Astrocyte of the cerebellum (primary cell): ENCODE measurements at regions not wholly inside any gene's neighbourhood (a gene's known extent, or its start where the extent isn't known, plus 50 kb on each side); places are given as distances from the start of the nearest gene placed in this dataset.
"Not testable (repeated sequence)": the region's sequence is repeated elsewhere in the genome, so short reads cannot be mapped to it uniquely, and the experiment has no call there.

Experiments
- DNase-seq: peaks from one replicate; pipeline ENCODE4 v3.0.0-alpha.2; 2011; ENCODE audit warnings: low read depth
- H3K4me3 ChIP-seq: 2 replicates; pipeline ENCODE4 v1.5.1; 2011; ENCODE audit warnings: mild to moderate bottlenecking, low read depth, low read length, moderate library complexity
- CTCF ChIP-seq: IDR thresholded peaks from 2 replicates; pipeline ENCODE4 v1.5.1; 2012; ENCODE audit warnings: low read length, low read depth, moderate library complexity, mild to moderate bottlenecking; ENCODE audit errors: missing control alignments
- in situ Hi-C: cut with HindIII; loops from 2 replicates; pipeline ENCODE4 v1.10.0; 2017; ENCODE audit warnings: low sequenced_read_pairs

- no peak for DNase-seq
- no peak for TF ChIP-seq CTCF
- in situ Hi-C loops: no loop called here
- H3K4me3 ChIP-seq: no peak overlapping the region
These were observed 70.3 kb downstream of the BARX1 start for GRCh38 chr9:93884808-93885207.

- in situ Hi-C loops: loop anchor here (10.0 kb wide), 1 partner anchor 115 kb away; no protein-coding TSS in a partner anchor
- DNase-seq, H3K4me3 ChIP-seq: not testable (repeated sequence)
These were observed 75.3 kb downstream of the BARX1 start for GRCh38 chr9:93879662-93880407.

GRCh38 chr9:93875330-93875729, 79.8 kb downstream of the BARX1 start:
- H3K4me3 ChIP-seq: no peak overlapping the region
- no peak for DNase-seq
- in situ Hi-C loops: loop anchor here (10.0 kb wide), 1 partner anchor 111 kb away; no protein-coding TSS in a partner anchor
- TF ChIP-seq CTCF: no peak

GRCh38 chr9:93874242-93874641, 80.9 kb downstream of the BARX1 start:
- no peak overlapping the region for H3K4me3 ChIP-seq

GRCh38 chr9:93871286-93871685, 83.9 kb downstream of the BARX1 start:
- no peak for TF ChIP-seq CTCF
- in situ Hi-C loops: loop anchor here (10.0 kb wide), 1 partner anchor 106 kb away; no protein-coding TSS in a partner anchor

More at GRCh38 chr9:93874242-93874641, 80.9 kb downstream of the BARX1 start:
- DNase-seq: no peak
- TF ChIP-seq CTCF: no peak
- in situ Hi-C loops: loop anchor here (10.0 kb wide), 1 partner anchor 109 kb away; no protein-coding TSS in a partner anchor

GRCh38 chr9:93869863-93870262, 85.3 kb downstream of the BARX1 start:
- in situ Hi-C loops: loop anchor here (10.0 kb wide), 1 partner anchor 105 kb away; no protein-coding TSS in a partner anchor
- no peak for DNase-seq
- TF ChIP-seq CTCF: no peak
- H3K4me3 ChIP-seq: no peak overlapping the region

More at GRCh38 chr9:93871286-93871685, 83.9 kb downstream of the BARX1 start:
- no peak overlapping the region for H3K4me3 ChIP-seq
- DNase-seq: no peak

- in situ Hi-C loops: no loop called here
- no peak overlapping the region for H3K4me3 ChIP-seq
- TF ChIP-seq CTCF: no peak
- no peak for DNase-seq
These were observed 86.1 kb downstream of the BARX1 start for GRCh38 chr9:93869088-93869487.
